SK-N-SH treated with all-trans-retinoic acid at 6 μM for 48 hours (cell line): ENCODE measurements at regions not wholly inside any gene's neighbourhood (a gene's known extent, or its start where the extent isn't known, plus 50 kb on each side); places are given as distances from the start of the nearest gene placed in this dataset.

ENCODE experiments used
- ATAC-seq: fragments of 200-7000 bp; cut with Tn5 transposase; 3 replicates; pipeline ENCODE4 v1.9.1; 2020; ENCODE audit warnings: mild to moderate bottlenecking, moderate library complexity
- ARNTL ChIP-seq: fragments of 450-650 bp; formaldehyde crosslinking; IDR thresholded peaks from 2 replicates; pipeline ENCODE4 v1.5.0; 2020; ENCODE audit warnings: low read depth, mild to moderate bottlenecking, moderate library complexity, borderline replicate concordance
- BACH2 ChIP-seq: fragments of 250-450 bp; sonication (Bioruptor Pico); IDR thresholded peaks from 2 replicates; pipeline ENCODE4 v1.9.0; 2021; ENCODE audit warnings: mild to moderate bottlenecking, borderline replicate concordance
- CREB5 ChIP-seq: fragments of 250-450 bp; sonication (Bioruptor Pico); IDR thresholded peaks from 2 replicates; pipeline ENCODE4 v1.5.1; 2020; ENCODE audit warnings: low read depth, mild to moderate bottlenecking, moderate library complexity
- CSRNP3 ChIP-seq: fragments of 250-450 bp; sonication (Bioruptor Pico); IDR thresholded peaks from 2 replicates; pipeline ENCODE4 v1.5.1; 2021; ENCODE audit warnings: mild to moderate bottlenecking, moderate library complexity
- GLIS3 ChIP-seq: fragments of 250-450 bp; sonication (Bioruptor Pico); IDR thresholded peaks from 2 replicates; pipeline ENCODE4 v1.5.0; 2020; ENCODE audit warnings: mild to moderate bottlenecking, moderate library complexity
- ISL1 ChIP-seq: fragments of 250-450 bp; sonication (Bioruptor Pico); IDR thresholded peaks from 2 replicates; pipeline ENCODE4 v2.1.2; 2022; ENCODE audit warnings: mild to moderate bottlenecking, moderate library complexity
- OSR1 ChIP-seq: fragments of 250-450 bp; sonication (Bioruptor Pico); IDR thresholded peaks from 2 replicates; pipeline ENCODE4 v1.8.0; 2022; ENCODE audit warnings: moderate library complexity, mild to moderate bottlenecking, inconsistent platforms
- PATZ1 ChIP-seq: fragments of 250-450 bp; sonication (Bioruptor Pico); IDR thresholded peaks from 2 replicates; pipeline ENCODE4 v1.8.0; 2020; ENCODE audit warnings: mild to moderate bottlenecking, moderate library complexity, borderline replicate concordance
- POU6F1 ChIP-seq: fragments of 250-450 bp; sonication (Bioruptor Pico); IDR thresholded peaks from 2 replicates; pipeline ENCODE4 v1.8.0; 2021; ENCODE audit warnings: low read depth, mild to moderate bottlenecking, moderate library complexity, borderline replicate concordance
- PPARA ChIP-seq: fragments of 250-450 bp; sonication (Bioruptor Pico); IDR thresholded peaks from 2 replicates; pipeline ENCODE4 v1.5.0; 2020; ENCODE audit warnings: mild to moderate bottlenecking, borderline replicate concordance
- RARB ChIP-seq: fragments of 250-450 bp; sonication (Bioruptor Pico); IDR thresholded peaks from 2 replicates; pipeline ENCODE4 v1.8.0; 2021; ENCODE audit warnings: mild to moderate bottlenecking, moderate library complexity
- SNAI2 ChIP-seq: fragments of 250-450 bp; sonication (Bioruptor Pico); IDR thresholded peaks from 2 replicates; pipeline ENCODE4 v1.5.0; 2020; ENCODE audit warnings: mild to moderate bottlenecking, moderate library complexity
- TOX ChIP-seq: fragments of 250-450 bp; sonication (Bioruptor Pico); IDR thresholded peaks from 2 replicates; pipeline ENCODE4 v1.8.0; 2021; ENCODE audit warnings: mild to moderate bottlenecking, moderate library complexity, borderline replicate concordance
- TSHZ2 ChIP-seq: fragments of 250-450 bp; sonication (Bioruptor Pico); IDR thresholded peaks from 2 replicates; pipeline ENCODE4 v1.5.0; 2020; ENCODE audit warnings: mild to moderate bottlenecking, moderate library complexity
- ZC3H10 ChIP-seq: fragments of 250-450 bp; sonication (Bioruptor Pico); IDR thresholded peaks from 2 replicates; pipeline ENCODE4 v1.5.1; 2021; ENCODE audit warnings: mild to moderate bottlenecking, moderate library complexity
- ZFP3 ChIP-seq: fragments of 250-450 bp; sonication (Bioruptor Pico); IDR thresholded peaks from 2 replicates; pipeline ENCODE4 v1.5.0; 2020; ENCODE audit warnings: mild to moderate bottlenecking, moderate library complexity
- ZFP30 ChIP-seq: fragments of 450-650 bp; formaldehyde crosslinking; IDR thresholded peaks from 2 replicates; pipeline ENCODE4 v1.5.0; 2022; ENCODE audit warnings: mild to moderate bottlenecking, moderate library complexity
- ZNF565 ChIP-seq: fragments of 450-650 bp; formaldehyde crosslinking; conservative IDR thresholded peaks from 2 replicates; pipeline ENCODE4 v1.5.0; 2020; ENCODE audit warnings: low read depth, mild to moderate bottlenecking, moderate library complexity
- ZNF70 ChIP-seq: fragments of 450-650 bp; formaldehyde crosslinking; IDR thresholded peaks from 2 replicates; pipeline ENCODE4 v1.5.0; 2020; ENCODE audit warnings: mild to moderate bottlenecking, moderate library complexity
- ZNF8 ChIP-seq: fragments of 450-650 bp; formaldehyde crosslinking; IDR thresholded peaks from 2 replicates; pipeline ENCODE4 v1.5.0; 2020; ENCODE audit warnings: mild to moderate bottlenecking, moderate library complexity

- TF ChIP-seq ZNF70 (CRISPR knock-in tag) (no peak), ZFP30 (no peak), PATZ1 (CRISPR knock-in tag) (no peak), RARB (CRISPR knock-in tag) (no peak), ZNF8 (CRISPR knock-in tag) (no peak), CREB5 (CRISPR knock-in tag) (no peak), ZFP3 (CRISPR knock-in tag) (no peak), BACH2 (no peak), OSR1 (CRISPR knock-in tag) (no peak), ISL1 (no peak), TOX (no peak), GLIS3 (CRISPR knock-in tag) (no peak), TSHZ2 (CRISPR knock-in tag) (no peak), CSRNP3 (CRISPR knock-in tag) (no peak), PPARA (CRISPR knock-in tag) (no peak)
- ATAC-seq, result no peak
Measured at GRCh38 chr11:36783808-36784207, 185.8 kb upstream of the RAG2 start.

GRCh38 chr11:36779791-36780190, 181.8 kb upstream of the RAG2 start:
- no peak for TF ChIP-seq TOX
- TF ChIP-seq ZNF565 (CRISPR knock-in tag), result no peak
- no peak for TF ChIP-seq RARB (CRISPR knock-in tag)
- no peak for TF ChIP-seq GLIS3 (CRISPR knock-in tag)
- no peak for TF ChIP-seq ZNF70 (CRISPR knock-in tag)
- TF ChIP-seq ZC3H10 (CRISPR knock-in tag), result no peak
- no peak for TF ChIP-seq ARNTL (CRISPR knock-in tag)
- no peak for TF ChIP-seq POU6F1 (CRISPR knock-in tag)
- TF ChIP-seq TSHZ2 (CRISPR knock-in tag), result no peak
- no peak for TF ChIP-seq CSRNP3 (CRISPR knock-in tag)
- TF ChIP-seq PATZ1 (CRISPR knock-in tag), result no peak
- no peak for TF ChIP-seq CREB5 (CRISPR knock-in tag)
- TF ChIP-seq PPARA (CRISPR knock-in tag), result no peak
- no peak for TF ChIP-seq ZFP30
- TF ChIP-seq SNAI2, result no peak
- no peak for TF ChIP-seq OSR1 (CRISPR knock-in tag)
- ATAC-seq, result no peak
